ENCODE measurements at regions not wholly inside any gene's neighbourhood (a gene's known extent, or its start where the extent isn't known, plus 50 kb on each side); places are given as distances from the start of the nearest gene placed in this dataset.

GRCh38 chr6:149131891-149132290, 185.6 kb upstream of the TAB2 start:
- no peak overlapping the region for H3K4me3 Mint-ChIP-seq

More at GRCh38 chr6:149131891-149132290, 185.6 kb upstream of the TAB2 start:
- Mint-ChIP-seq H3K27ac (no peak overlapping the region), H3K27me3 (ENCODE audit: insufficient read depth, low read depth, poor library complexity) (no peaks in the 10 kb centered on the region), H3K4me1 (no peaks in the 10 kb centered on the region), H3K36me3 (ENCODE audit: low read depth) (no peaks in the 10 kb centered on the region), H3K9me3 (no peaks in the 10 kb centered on the region)
- Histone ChIP-seq H3F3A (replicated peaks; ENCODE audit: low read depth) (no peaks in the 10 kb centered on the region), H3K36me3 (ENCODE audit: insufficient read depth) (no peaks in the 10 kb centered on the region), H3K4me3 (no peak overlapping the region), H3K27me3 (ENCODE audit: insufficient read depth) (no peaks in the 10 kb centered on the region), H3K4me2 (no peak overlapping the region), H2AFZ (no peak overlapping the region), H4K20me1 (replicated peaks; ENCODE audit: insufficient read depth) (no peaks in the 10 kb centered on the region), H3K27ac (ENCODE audit: low read depth) (no peak overlapping the region), H3K79me2 (replicated peaks; ENCODE audit: insufficient read depth) (no peaks in the 10 kb centered on the region), H3K9me2 (ENCODE audit: insufficient read depth) (0 out of 2 replicates have a peak, but pooled peaks cover 8% of the 10 kb centered on the region), H3K4me1 (ENCODE audit: insufficient read depth) (no peaks in the 10 kb centered on the region)
- ATAC-seq (no peak), DNase-seq (ENCODE audit: low spot score) (no peak)
- TF ChIP-seq ZNF462 (CRISPR knock-in tag; IDR thresholded peaks at IDR 0.05) (no peak), CREB1 (CRISPR knock-in tag; IDR thresholded peaks at IDR 0.05; ENCODE audit: low read depth) (no peak), EZH2 (IDR thresholded peaks at IDR 0.05; ENCODE audit: low read depth, unreplicated experiment) (no peak)
